ENCODE measurements at regions not wholly inside any gene's neighbourhood (a gene's known extent, or its start where the extent isn't known, plus 50 kb on each side); places are given as distances from the start of the nearest gene placed in this dataset.

DNA sequence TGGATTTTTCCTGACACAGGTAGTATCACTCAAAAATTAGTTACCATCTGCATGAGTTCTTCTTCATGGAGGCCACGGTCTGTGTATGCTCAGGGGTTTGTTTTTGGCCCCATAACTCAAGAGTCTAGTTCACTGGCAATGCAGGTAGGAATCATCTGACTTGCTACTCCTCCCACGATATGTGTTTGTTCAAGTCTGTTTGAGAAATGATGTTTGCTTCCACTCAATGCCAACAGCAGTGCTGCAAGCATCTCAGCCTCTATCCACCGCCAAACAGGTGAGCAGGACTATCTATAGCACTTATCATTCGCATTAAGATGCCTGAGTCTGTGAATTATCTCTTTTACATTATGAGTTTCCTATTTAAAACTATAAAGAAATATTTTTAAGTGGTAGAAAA is 264.8 kb upstream of the PTGER4 start:
- in situ Hi-C loops (cut with HindIII; ENCODE audit: low sequenced_read_pairs): loop anchor here (5.0 kb wide), 1 partner anchor 43 kb away; no protein-coding TSS in a partner anchor

DNA sequence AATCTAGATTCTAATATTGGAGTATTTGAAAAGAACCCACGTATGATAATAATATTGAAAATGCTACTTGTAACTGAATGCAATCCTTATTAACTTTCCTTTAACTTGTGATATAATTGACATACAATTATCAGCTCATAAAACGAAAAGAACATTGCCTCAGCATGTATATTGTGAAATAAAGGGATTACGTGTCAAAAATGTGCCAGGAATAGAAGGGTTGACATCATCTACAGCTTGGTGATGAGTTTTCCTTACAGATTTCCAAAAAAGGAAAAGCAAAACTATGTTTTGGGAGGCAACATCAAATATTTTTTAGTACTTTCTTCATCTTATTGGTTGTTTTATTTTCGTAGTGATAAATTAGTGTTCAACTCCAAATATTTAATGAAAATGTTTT is 266.0 kb upstream of the PTGER4 start:
- in situ Hi-C loops (cut with HindIII; ENCODE audit: low sequenced_read_pairs): loop anchor here (5.0 kb wide), 1 partner anchor 41 kb away; no protein-coding TSS in a partner anchor

DNA sequence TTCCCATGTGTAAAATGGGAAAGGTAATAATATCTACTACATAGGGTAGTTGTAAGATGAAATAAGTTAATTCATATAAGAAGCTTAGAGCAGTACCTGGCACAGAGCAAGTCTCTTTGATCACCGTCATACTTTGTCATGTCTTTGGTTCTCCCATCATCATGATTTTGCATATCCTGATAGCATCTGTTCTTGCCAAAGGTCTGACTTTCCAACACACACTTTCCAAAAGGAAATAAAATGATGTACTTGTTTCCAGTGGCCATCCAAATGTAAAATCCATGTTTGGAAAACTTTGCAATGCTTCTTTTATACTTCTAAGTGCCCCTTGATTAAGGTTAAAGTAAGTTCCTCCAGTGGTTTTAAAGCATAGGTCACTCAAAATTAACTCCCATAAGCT is 266.9 kb upstream of the PTGER4 start:
- in situ Hi-C loops (cut with HindIII; ENCODE audit: low sequenced_read_pairs): loop anchor here (5.0 kb wide), 1 partner anchor 40 kb away; no protein-coding TSS in a partner anchor

DNA sequence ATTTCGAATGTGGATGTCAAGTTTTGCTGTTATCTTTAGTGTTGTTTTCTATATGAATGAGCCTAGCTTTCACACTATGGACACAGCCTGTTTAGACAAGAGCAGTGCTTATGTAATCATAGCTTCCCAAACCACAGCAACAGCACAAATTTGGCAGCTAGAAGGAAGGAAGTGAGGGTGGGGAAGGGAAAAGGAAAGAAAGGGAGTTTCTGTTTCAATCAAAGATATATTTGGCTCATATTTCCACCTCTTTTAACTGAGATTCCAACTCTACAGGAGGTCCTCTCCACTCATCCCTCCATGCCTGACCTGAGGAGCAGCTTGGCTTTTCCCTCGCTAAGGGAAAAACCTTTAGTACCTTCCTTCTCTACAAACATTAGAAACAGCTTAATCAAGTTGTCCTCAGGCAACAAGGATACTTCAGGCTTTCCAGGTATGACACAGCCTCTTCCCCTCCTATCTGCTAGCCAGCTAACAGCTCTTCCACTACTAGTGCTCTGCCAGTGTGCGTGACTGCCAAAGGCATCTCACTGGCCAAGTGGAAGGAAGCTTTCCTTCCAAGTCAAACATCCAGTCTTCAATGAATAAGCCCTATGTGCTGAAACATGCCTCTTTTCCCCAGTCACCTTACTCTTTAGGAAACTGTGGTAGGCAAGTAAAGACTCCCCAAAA is 268.6 kb upstream of the PTGER4 start:
- in situ Hi-C loops (cut with HindIII; ENCODE audit: low sequenced_read_pairs): loop anchor here (5.0 kb wide), 1 partner anchor 39 kb away; no protein-coding TSS in a partner anchor

DNA sequence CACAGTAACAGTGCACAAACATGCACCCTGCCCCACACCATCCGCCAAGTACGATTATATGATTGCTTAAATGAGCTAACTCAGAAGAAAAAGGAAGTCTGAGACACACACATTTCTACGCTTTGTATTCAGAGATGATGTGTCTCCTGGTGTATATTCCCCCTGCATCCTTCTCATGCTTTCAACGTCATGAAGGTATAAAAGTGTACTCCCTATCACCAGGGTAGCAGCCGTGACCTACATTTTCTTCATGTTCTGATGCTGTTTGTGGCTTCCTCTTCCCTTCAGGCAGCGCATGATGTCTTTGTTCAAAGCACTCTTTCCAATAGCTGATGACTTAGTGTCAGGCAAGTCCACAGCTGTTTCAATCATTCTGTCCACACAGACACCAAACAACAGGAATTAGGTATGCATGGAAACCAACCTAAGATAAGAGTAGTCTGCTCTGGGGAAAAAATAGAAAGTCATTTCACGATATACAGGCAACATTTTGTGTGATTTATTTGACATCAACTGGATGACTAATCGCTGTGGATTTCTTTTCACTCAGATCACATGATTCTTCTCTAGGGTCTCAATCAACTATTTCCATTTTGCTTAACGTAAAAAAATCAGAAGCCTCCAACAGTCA is 269.4 kb upstream of the PTGER4 start:
- in situ Hi-C loops (cut with HindIII; ENCODE audit: low sequenced_read_pairs): loop anchor here (5.0 kb wide), 1 partner anchor 38 kb away; no protein-coding TSS in a partner anchor

DNA sequence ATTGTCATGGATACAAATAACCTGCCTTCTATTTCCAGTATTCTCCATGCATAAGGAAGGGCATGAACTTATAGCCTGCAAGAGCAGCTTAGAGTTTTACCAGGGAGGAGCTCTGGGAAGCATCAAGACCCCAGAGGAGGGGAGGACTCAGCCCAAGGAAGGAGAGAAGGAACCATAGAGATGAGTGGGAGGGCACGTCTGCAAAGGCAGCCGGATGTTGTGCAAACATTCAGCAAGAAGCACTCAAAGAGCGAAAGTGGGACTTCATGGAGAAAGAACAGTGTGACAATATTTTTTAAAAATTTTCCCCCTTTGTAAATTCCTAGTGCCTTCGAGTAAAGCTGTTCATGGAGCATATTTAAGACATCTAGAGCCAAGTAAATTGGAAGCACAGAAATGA is 270.1 kb upstream of the PTGER4 start:
- in situ Hi-C loops (cut with HindIII; ENCODE audit: low sequenced_read_pairs): no loop called here

DNA sequence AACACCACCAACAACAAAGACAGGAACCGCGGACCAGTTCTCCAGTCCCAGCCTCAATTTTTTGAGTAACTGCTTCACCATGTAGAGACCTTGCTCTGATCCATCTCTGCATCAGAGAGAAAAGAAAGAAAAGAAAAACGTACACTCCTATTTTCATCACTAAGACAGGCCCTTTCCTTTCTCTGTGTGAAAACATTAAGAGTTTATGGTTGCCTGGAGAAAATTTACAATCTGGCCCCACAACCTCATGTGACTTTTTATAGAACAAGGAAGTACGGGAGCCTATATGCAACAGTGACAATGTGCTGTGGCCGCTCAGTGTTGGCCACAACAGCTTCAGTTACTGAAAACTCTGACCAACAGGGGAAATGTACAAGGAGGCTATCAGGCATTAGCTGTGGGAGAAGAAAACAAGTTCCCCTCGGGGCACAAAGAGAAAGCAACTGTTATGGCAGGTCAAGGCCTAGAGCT is 272.9 kb upstream of the PTGER4 start:
- in situ Hi-C loops (cut with HindIII; ENCODE audit: low sequenced_read_pairs): no loop called here

DNA sequence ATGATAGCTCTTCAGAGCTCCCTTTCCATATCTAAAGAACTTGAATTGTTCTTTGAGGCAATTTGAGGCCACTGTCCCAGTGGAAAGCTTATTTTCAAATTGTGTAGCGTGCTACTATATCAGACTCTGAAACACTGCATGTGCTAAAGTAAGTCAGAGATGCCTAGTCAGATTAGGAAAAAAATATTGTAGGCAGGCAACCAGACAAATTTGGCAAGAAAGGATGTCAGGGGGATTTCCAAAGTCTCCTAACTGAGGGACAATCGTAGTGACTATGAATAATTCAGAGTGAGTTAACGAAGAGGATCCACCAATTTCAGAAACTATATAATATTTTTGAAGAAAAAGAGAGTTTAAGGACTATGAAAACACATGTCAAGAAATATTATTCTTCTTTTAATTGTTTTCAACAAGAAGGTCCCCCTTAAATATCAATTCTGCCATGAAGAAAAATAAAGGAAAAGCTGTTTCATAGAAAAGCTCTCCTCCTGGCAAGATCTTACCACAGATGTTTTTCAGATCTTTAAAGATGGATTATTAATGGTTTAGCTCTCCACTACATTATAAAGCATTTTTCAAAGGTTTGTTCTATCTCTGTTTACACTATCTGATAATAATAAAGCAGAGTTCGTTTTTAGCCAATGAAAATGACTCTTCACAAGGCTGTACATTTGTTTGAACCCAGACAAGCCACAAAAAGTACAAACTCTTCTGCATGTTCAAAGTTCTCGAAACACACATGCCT is 273.5 kb upstream of the PTGER4 start:
- in situ Hi-C loops (cut with HindIII; ENCODE audit: low sequenced_read_pairs): no loop called here

DNA sequence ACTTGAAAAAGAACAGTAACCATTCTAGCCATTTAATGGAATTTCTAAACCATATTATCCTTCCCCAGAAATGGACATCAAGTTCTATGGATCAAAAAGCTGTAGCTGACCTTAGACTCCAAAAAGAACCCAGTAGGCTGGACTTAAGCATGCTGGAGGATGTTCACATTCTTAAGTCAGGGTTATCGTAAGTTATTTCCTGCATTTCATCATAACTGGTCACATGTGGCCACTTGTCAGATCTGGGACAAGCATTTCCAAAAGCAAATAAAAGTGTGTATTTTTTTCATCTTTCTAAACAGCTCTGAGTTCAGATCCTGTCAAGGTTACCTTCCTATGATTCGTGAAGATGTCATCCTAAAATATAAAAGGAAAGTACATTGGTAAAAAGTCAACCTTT is 274.5 kb upstream of the PTGER4 start:
- in situ Hi-C loops (cut with HindIII; ENCODE audit: low sequenced_read_pairs): no loop called here

DNA sequence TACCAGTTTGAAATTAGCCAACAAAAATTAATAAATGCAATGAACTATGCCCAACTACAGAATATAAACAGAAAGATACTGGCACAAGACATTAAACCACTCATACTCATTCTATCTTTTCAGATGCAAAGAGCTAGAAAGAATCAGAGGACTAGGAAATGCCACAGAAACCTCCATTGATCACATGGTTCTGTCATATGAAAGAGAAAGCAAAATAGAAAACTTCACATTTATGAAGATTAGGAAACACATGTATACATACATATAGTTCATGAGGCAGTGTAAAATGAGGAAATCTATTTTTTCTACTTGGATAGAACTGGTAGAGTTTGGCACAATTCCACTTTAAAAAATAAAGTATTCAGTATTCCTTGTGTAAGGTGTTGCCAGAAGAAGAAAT is 275.1 kb upstream of the PTGER4 start:
- in situ Hi-C loops (cut with HindIII; ENCODE audit: low sequenced_read_pairs): no loop called here

DNA sequence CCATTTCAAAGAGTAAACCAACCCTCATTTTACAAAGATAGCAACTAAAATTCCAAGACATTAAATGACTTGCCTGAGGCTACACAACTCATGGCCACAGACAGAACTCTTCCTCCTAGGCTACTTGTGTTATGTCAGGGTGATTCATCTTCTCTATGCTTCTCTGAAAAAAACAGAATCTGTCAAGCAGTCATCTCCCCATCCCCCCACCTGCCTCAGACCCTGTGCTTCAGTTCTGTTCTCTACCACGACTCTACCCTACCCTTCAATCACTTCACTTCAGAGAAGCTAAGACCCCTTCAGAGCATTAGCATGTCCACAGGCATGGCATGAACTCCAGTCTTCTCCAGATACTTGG is 277.7 kb upstream of the PTGER4 start:
- in situ Hi-C loops (cut with HindIII; ENCODE audit: low sequenced_read_pairs): no loop called here

DNA sequence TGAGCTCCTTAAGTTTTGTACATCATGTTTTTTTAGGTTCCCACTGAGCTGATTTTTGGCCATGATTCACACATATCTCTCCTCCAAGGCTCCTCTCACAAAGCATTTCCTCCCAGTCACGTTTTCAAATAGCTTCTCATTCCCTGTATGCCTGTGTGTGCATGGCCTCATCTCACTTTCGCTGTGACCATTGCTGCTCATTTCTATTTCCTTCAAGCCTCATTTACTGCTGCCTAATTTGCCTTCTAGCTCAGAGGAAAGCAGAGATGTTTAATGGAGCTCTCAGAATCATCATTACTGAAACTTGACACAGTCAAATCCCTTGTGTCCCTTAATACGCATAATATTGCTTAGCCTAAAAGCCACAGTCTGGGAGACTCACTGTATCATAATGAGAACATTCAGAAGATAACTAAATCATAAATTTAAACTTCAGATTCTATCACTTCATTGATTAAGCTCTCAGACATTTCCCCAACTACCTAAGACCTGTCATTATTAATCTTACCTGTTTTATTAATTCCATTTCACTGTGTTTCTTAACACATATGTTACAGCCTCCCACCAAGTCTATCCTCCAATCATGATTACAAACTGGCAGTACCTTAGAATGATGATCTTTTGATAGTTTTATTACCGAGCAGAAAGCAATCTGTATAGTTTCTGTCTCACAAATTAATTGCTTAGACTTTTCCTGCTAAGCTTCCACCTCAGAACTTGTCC is 278.3 kb upstream of the PTGER4 start:
- in situ Hi-C loops (cut with HindIII; ENCODE audit: low sequenced_read_pairs): no loop called here

DNA sequence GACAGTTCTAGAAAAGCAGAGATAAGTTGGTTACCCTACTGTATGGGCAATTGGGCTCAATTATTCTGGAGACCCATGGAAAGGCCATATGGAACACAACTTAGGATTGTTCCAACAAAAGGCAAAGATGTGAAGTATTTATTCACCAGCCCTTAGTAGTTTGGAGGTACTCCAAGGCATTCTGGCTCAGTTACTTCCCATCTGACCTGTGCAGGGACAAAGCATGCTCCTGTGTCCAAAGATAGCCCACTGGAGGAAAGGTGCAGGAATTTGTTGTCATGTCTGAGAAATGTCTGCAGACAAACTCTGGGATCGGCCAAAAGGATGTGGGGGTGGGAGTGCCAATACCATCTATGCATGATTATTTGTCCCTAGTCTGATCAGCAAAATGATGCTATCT is 279.5 kb upstream of the PTGER4 start:
- in situ Hi-C loops (cut with HindIII; ENCODE audit: low sequenced_read_pairs): no loop called here

DNA sequence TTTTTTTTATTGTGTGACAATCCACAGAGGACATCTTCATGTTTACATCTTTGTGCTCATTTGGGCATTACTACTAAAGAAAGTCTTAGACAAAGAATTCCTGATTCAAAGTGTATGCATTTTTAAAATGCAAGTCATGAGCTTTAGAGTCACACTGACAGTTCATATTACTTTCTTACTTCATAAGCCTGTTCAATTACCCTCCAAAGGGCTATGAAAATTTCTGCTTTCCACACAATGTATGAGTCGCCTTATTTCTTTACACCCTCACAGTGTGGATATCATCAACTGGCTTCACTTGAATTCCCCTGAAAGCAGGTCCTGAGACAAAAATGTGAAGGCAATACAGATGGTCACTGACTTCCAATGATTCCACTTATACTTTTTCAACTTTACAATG is 280.4 kb upstream of the PTGER4 start:
- in situ Hi-C loops (cut with HindIII; ENCODE audit: low sequenced_read_pairs): no loop called here

DNA sequence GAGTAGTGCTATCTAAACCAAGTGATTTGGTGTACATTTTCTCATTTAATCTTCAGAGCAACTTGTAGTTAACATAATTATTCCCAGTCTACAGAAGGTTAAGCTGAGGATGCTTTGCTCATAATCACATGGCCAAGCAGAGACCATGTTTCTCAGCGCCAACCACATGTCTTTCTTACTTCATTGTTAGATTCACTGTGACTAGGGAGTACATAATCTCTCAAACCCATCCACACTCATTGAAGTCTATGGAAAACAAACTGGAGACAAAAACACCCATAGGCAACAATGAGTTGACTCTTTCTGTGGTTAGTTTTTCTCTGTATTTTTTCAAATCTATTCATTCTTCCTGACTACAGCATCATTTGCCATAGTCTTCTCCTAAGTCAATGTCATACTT is 281.7 kb upstream of the PTGER4 start:
- in situ Hi-C loops (cut with HindIII; ENCODE audit: low sequenced_read_pairs): no loop called here

DNA sequence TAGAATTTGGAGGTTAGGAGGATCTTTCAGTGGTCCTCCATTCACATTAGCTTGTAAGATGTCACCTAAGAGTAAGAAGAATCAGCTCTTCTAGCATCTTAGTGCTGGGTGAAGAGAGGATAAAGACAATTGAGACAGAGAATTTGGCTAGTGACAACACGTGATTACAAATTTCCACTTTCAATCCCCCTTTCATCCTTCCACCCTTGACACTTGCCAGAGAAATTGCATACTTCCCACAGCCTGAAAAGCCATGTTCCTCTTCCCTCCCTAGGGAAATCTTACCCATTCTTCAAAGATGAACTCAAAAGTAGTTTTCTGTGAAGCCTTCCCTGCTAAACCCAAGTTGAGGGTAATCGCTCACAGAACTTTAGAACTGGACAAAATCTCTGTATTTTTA is 282.6 kb upstream of the PTGER4 start:
- in situ Hi-C loops (cut with HindIII; ENCODE audit: low sequenced_read_pairs): no loop called here

DNA sequence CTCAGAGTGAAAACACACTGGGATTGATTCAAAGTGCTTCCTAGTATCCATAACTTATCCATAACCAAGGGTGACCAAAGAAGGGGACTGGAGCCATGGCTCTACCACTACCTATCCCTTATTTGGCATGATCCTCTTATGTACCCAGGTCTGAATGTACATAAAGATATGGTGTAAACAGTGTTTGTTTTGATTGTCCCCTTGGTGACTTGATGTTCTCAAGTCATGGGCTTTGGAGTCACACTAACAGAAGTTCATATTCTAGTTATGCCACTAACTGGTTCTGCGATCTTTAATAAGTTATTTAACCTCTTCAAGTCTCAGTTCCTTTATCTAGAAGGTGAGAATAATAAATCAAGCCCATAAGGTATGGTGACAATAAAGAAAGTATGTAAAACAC is 283.4 kb upstream of the PTGER4 start:
- in situ Hi-C loops (cut with HindIII; ENCODE audit: low sequenced_read_pairs): no loop called here

DNA sequence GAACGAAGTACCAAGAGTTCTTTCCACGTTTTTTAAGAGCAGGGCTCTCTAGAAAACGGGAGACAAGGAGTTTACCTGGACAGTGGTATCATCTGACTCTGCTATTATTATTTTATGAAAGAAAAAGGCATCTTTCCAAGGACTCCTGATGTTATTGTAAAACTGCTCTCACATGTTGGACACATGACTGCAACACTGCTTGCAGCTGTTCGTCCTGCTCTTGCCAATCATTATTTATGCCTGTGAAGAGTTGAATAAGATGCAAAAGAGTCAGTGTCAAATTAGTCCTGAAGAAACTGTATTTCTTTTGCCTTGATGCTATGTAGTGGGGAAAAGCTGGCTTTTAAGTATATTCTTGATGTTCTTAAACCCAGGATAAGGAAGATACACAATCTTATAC is 284.5 kb upstream of the PTGER4 start:
- in situ Hi-C loops (cut with HindIII; ENCODE audit: low sequenced_read_pairs): no loop called here

DNA sequence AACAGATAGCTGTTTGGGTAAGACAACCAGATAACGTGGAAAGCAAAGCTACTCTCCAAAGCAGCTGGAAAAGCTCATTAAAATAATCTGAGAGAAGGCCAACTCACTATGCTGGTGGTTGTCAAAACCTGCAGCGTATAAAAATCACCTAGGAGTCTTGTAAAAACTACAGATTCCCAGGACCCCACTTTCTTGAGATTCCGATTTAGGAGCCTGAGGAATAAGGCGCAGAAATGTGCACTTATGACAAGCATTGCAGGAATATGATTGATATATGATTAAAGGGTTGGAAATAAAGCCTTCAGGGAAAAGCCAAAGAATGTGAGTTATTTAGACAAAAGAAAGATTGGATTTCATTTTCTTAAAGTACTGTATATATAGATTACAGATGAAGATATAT is 285.0 kb upstream of the PTGER4 start:
- in situ Hi-C loops (cut with HindIII; ENCODE audit: low sequenced_read_pairs): no loop called here

DNA sequence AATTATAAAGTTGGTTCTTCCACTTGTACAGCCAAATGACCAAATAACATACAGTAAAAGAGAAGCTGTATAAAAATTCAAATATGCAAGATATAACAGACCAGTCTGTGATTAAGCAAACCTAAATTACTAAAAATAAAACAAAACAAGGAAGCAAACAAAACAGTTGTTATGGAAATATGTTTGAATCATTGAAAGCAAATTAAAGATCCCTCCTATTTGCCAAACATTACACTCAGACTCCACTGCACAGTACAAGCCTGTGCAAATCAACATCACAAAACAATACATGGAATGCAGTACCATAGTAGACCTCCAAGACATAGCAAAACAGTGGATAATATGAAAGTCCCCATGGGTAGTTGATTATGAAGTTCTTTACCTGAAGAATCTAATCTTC is 288.1 kb upstream of the PTGER4 start:
- in situ Hi-C loops (cut with HindIII; ENCODE audit: low sequenced_read_pairs): no loop called here

Measured in DLD1 (cell line).